Limb (tissue), 2 donors: ENCODE measurements at regions not wholly inside any gene's neighbourhood (a gene's known extent, or its start where the extent isn't known, plus 50 kb on each side); places are given as distances from the start of the nearest gene placed in this dataset.

Experiments
- DNase-seq, 2 donors: peaks; one replicate each; pipeline ENCODE4 v3.0.0-alpha.2; 2016; ENCODE audit errors: extremely low spot score in 2 of 2

DNA sequence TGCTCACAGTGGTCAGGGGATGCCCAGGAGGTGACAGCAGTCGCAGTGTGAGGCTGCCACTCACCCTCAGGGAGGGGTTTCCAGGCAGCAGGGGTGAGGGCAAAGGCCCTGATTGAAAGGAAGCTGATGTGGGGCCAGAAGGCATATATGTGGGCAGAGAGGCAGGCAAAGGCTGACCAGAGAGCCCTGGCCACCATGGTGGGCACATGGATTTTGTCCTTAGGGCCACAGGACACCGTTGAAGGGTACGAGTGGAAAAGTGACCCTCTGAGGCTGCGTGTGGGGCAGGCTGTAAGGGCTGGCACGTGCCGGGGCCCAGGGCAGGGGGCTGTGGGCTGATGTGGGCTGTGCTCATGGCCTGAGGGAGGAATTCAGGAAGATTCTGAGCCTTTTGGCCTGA lies 57.5 kb upstream of the ZNF32 start:
- DNase-seq, result peak in 1 of 2 donors; percentile 16

DNA sequence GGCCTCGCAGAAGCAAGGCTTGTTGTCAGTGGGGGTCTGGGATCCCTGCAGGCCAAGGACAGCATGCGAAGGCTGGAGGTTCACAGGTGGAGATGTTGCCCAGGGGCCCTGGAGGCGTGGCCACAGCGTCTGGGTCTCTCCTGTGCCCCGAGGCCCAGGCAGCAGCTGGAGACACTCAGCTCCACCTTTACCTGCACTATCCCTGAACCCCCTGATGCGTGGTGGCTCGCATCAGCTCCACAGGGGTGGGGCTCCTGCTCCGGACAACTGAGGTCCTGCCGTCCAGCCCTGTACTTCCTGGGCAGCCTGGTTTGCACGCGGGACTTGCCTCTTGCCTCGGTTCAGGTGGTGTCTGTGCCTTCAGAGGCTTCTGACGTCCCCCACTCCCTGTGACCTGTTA lies 54.6 kb upstream of the ZNF32 start:
- no peak for DNase-seq

DNA sequence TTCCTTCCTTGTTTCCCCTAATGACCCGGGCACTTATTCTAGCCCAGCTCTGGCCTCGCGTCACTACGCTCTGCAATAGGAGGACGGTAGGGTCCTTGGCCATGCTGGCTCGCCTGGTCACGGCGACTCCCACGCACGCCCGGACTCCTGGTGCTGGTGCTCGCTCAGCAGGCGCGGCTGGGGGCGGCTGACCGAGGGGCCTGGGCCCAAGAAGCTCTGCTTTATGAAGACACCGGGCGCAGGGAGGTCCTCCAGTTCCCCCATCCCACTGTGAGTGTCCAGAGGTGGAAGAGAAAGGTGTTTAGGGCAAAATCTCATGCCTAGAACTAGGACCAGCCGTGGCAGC lies 54.2 kb upstream of the ZNF32 start:
- no peak for DNase-seq

DNA sequence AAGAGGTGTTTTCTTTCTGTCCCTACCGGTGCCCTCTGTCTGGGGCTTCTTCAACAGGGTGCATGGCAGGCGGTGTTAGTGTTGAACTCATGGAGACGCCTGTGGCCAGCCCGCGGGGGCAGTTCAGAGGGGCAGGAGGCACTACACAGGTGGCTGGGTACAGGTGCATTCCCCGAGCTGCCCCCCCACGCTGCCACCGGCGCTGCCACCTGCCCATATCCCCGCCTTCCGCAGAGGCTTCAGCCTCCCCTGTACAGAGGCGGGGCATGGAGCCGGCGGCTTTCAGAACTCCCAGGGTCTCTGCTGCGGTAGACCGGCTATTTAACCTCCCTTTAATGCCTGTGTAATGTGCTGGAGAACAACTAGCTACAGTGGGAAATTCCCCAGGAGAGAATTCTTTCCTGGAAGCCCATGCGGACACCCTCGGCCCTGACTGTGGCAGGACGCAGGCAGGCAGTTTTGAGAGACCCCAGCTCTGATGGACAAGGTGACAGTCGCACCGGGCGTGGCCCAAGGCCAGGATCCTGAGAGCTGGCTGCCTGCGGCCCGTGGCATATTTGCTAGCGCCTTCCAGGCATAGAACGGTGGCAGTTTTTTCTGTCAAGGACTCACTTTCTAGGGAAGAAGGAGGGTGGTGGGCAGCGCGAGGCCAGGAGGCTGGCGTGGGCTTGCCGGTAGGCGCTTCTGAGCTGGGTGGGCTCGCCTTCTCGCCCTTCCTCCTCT lies 53.7 kb upstream of the ZNF32 start:
- DNase-seq, result no peak

DNA sequence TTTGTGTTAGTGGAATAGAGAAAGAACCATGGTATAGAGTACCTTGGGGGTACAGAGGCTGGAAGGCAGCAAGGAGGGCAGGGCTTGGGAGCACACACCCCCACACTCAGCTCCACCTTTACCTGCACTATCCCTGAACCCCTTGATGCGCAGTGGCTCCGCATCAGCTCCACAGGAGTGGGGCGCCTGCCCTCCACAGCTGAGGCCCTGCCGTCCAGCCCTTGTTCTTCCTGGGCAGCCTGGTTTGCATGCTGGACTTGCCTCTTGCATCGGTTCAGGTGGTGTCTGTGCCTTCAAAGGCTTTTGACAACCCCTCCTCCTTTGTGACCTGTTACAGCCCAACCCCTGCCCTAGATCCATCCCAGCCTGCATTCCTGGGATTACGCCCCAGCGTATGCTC lies 52.6 kb upstream of the ZNF32 start:
- DNase-seq, result no peak

DNA sequence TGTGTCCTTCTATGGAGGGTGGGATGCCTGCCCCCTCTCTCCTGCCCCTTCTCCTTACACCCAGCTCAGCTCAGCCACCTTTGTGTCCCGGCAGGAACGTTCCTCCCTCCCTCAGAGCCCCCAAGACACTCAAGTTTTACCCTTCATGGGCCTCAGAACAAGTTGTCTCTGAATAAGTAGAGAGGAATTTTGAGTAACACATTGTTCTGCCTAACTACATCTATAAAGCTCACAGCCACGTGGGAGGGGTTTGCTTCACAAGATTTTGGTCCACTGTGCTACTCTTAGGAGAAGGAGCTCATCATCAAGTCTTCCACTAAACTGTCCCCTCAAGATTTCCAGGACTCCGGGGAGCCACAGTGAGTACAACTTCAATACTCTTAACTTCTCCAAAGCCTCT lies 51.6 kb upstream of the ZNF32 start:
- DNase-seq, result no peak

DNA sequence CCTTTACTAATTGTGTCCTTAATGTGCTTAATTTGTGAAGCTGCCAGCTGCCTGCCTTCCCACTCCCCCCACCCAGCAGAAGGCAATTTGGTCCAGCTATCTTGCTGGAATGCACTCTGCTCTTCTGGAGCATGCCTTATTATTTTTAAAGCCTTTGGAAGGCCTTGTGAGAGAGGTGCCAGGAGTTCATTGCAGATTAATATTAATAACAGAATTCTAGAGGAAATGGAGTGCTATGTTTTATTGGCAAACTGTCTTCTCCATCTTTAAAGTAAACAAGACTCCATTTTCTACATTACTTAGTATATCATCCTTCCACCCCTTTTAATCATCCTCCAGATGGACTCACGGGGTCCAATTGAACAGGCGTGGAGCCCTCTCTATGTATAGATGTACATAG lies 50.8 kb upstream of the ZNF32 start:
- no peak for DNase-seq
